Nephron (organoid): ENCODE measurements at regions not wholly inside any gene's neighbourhood (a gene's known extent, or its start where the extent isn't known, plus 50 kb on each side); places are given as distances from the start of the nearest gene placed in this dataset.

ENCODE experiments used
- H3K27ac Mint-ChIP-seq, 3 experiments: 2 replicates each; pipeline ENCODE4 v1.8.0; 2020; ENCODE audit warnings: mixed read lengths in 3 of 3, mild to moderate bottlenecking in 2 of 3, moderate library complexity in 1 of 3
- H3K27me3 Mint-ChIP-seq: 2 replicates; pipeline ENCODE4 v1.8.0; 2021; ENCODE audit warnings: low read depth, mild to moderate bottlenecking, moderate library complexity, mixed read lengths
- H3K36me3 Mint-ChIP-seq: 2 replicates; pipeline ENCODE4 v1.8.0; 2020; ENCODE audit warnings: low read depth, mixed read lengths
- H3K4me1 Mint-ChIP-seq: 2 replicates; pipeline ENCODE4 v1.8.0; 2020; ENCODE audit warnings: mixed read lengths
- H3K4me3 Mint-ChIP-seq, 3 experiments: 2 replicates each; pipeline ENCODE4 v1.8.0; 2020; ENCODE audit warnings: mild to moderate bottlenecking in 3 of 3, mixed read lengths in 3 of 3, moderate library complexity in 2 of 3
- H3K9me3 Mint-ChIP-seq: 2 replicates; pipeline ENCODE4 v1.8.0; 2020; ENCODE audit warnings: mixed read lengths
- TF ChIP-seq, protein P1 (sequence below), 3 experiments: fragments of 200-600 bp; sonication (generic); IDR thresholded peaks; one replicate each; pipeline ENCODE4 v1.5.0; 2021; ENCODE audit warnings: antibody characterized with exemption in 3 of 3; ENCODE audit not compliant: unreplicated experiment in 3 of 3

DNA sequence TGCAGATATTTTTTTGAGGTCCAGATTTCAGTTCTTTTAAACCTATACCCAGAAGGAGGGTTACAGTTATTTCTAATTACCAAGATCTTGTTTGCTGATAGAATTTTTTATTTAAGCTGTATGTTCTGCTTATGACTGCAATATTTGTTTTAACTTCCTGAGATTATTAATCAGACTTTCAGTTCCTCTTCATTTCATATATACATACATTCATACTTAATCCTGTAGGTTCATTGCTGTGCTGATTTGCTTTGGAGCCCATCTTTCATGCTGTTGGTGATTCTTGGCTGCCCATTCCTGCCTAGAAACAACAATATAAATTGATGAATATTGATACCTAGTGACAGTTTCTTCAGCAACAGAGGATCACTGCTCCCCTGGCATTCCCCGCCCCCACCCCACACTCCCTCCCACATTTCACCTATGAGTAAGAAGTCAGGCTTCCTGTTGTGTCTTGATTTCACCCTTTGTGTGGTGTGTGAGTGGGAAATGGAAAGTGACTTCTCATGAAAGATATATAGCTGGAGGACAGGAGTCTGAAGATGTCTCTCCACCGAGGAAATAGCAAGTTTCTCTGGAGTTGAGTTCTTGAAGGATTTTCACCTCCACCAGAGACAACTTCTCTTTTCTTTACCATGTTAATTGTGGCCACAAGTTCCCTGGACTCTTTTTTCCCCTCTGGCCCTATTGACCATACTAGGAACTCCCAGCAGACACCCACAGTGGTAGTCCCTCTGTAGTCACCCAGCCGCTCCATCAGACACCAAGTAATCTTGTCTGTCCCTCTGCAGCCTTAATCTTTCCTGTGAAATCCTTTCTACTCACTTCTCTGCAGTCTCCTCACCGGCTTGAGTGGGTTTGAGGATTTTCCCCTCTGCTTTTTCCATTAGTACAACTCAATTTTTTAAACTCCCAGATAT lies 118.4 kb downstream of the ASB9 start:
- H3K9me3 Mint-ChIP-seq = peaks cover 9% of the 10 kb centered on the region
- no peaks in the 10 kb centered on the region for H3K4me1 Mint-ChIP-seq
- H3K36me3 Mint-ChIP-seq = no peaks in the 10 kb centered on the region
- TF ChIP-seq, protein P1, sequence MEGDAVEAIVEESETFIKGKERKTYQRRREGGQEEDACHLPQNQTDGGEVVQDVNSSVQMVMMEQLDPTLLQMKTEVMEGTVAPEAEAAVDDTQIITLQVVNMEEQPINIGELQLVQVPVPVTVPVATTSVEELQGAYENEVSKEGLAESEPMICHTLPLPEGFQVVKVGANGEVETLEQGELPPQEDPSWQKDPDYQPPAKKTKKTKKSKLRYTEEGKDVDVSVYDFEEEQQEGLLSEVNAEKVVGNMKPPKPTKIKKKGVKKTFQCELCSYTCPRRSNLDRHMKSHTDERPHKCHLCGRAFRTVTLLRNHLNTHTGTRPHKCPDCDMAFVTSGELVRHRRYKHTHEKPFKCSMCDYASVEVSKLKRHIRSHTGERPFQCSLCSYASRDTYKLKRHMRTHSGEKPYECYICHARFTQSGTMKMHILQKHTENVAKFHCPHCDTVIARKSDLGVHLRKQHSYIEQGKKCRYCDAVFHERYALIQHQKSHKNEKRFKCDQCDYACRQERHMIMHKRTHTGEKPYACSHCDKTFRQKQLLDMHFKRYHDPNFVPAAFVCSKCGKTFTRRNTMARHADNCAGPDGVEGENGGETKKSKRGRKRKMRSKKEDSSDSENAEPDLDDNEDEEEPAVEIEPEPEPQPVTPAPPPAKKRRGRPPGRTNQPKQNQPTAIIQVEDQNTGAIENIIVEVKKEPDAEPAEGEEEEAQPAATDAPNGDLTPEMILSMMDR (IDR thresholded peaks at IDR 0.05; ENCODE audit: unreplicated experiment in 3 of 3) = no peak
- H3K27me3 Mint-ChIP-seq = no peaks in the 10 kb centered on the region
- no peak overlapping the region for H3K4me3 Mint-ChIP-seq
- H3K27ac Mint-ChIP-seq = no peak overlapping the region

DNA sequence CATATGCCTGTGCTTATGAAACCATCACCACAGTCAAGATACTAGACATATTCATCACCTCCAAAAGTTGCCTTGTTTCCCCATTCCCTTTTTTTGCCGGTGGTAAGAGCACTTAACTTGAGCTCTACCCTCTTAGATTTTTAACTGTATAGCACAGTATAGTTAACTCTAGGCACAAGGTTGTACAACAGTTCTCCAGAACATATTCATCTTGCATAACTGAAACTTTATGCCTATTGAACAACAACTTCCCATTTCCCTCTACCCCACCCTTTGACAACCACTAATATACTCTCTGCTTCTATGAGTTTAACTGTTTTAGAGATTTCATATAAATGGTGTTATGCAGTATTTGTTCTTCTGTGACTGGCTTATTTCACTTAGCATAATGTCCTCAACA lies 119.3 kb downstream of the ASB9 start:
- no peak overlapping the region for H3K4me3 Mint-ChIP-seq
- no peaks in the 10 kb centered on the region for H3K4me1 Mint-ChIP-seq
- no peaks in the 10 kb centered on the region for H3K27me3 Mint-ChIP-seq
- TF ChIP-seq, protein P1 (IDR thresholded peaks at IDR 0.05; ENCODE audit: unreplicated experiment in 3 of 3) = no peak
- no peak overlapping the region for H3K27ac Mint-ChIP-seq
- peaks cover 9% of the 10 kb centered on the region for H3K9me3 Mint-ChIP-seq
- no peaks in the 10 kb centered on the region for H3K36me3 Mint-ChIP-seq

DNA sequence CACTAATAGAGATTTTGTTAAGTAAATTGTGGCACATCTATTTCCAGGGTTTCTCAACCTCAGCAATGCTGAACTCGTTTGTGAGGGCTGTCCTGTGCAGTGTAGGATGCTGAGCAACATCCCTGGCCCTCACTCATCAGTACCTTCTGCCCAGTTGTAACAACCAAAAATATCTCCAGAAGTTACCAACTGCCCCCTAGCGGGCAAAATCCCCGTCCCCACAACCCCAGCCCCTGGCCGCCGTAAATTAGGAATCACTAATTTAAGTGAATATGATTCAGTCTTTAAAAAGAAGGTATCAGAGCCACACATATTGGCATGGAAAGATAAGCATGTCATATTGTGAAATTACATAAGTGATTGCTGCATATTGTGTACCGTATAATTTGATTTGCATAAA lies 123.4 kb downstream of the ASB9 start:
- H3K4me3 Mint-ChIP-seq = no peak overlapping the region
- no peaks in the 10 kb centered on the region for H3K36me3 Mint-ChIP-seq
- H3K27me3 Mint-ChIP-seq = no peaks in the 10 kb centered on the region
- H3K4me1 Mint-ChIP-seq = no peaks in the 10 kb centered on the region
- peaks cover 3% of the 10 kb centered on the region for H3K9me3 Mint-ChIP-seq
- TF ChIP-seq, protein P1 (IDR thresholded peaks at IDR 0.05; ENCODE audit: unreplicated experiment in 3 of 3) = peak in 2 of 3 experiments; percentile 33 to 45
- no peak overlapping the region for H3K27ac Mint-ChIP-seq

DNA sequence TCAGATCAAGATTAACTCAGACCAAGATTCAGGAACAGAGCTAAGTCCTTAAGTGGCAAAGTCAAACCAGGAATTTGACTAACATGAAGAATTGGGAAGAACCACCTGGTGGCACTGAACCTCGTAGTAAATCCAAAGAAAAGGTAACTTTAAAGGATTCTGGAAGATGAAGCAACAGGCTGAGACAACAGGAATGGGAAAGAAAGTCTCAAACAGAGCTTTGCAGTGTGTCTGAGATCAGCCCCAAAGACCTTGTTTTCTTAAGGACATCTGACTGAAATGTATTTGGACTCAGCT lies 126.1 kb downstream of the ASB9 start:
- Mint-ChIP-seq H3K27me3 (no peaks in the 10 kb centered on the region), H3K4me3 (no peak overlapping the region), H3K9me3 (no peaks in the 10 kb centered on the region), H3K36me3 (no peaks in the 10 kb centered on the region), H3K27ac (no peak overlapping the region), H3K4me1 (no peaks in the 10 kb centered on the region)
- TF ChIP-seq, protein P1 (IDR thresholded peaks at IDR 0.05; ENCODE audit: unreplicated experiment in 3 of 3) = no peak

DNA sequence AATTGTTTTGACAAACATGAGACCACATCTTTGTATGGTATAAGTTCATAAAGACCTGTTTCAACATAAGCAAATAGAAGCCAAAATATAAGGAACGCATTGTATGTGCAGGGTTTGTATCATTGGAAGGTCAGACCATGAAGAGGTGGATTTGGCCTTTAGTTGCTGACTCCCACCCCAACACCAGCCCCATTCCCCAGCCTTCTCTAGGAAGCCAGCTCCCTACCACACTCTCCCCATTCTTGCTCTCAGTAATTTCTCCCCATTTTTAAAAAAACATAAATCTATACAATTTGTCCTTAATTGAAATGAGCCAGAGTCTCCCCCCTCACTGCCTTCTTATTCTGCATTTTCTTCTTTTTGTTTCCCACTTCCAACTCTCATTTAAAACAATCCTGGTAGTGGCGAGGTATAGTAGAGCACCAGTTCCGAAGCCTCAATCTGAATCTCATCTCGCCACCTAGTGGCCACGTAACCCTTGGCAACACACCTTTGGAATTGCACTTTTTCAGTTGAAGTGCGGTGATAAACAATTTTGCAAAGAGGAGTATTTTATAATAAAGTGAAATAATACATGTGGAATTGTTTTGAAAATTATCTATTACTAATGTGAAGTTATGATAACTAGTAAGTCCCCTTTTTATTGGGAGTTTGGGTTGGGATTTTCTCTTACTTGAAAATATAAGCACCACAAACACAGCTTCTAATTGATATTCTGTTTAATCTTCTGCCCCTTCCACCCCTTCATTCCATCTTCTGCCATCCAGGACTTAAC lies 126.6 kb downstream of the ASB9 start:
- Mint-ChIP-seq H3K36me3 (no peaks in the 10 kb centered on the region), H3K4me3 (no peak overlapping the region), H3K27me3 (no peaks in the 10 kb centered on the region), H3K27ac (no peak overlapping the region), H3K9me3 (no peaks in the 10 kb centered on the region), H3K4me1 (no peaks in the 10 kb centered on the region)
- TF ChIP-seq, protein P1 (IDR thresholded peaks at IDR 0.05; ENCODE audit: unreplicated experiment in 3 of 3) = peak; percentile 57 to 69 (median 67)
